H7 (cell line): ENCODE measurements at regions not wholly inside any gene's neighbourhood (a gene's known extent, or its start where the extent isn't known, plus 50 kb on each side); places are given as distances from the start of the nearest gene placed in this dataset.
A peak's percentile ranks its signal among the peaks of the same experiment; 100 is the strongest.
"Not testable (repeated sequence)": the region's sequence is repeated elsewhere in the genome, so short reads cannot be mapped to it uniquely, and the experiment has no call there.

Experiments
- DNase-seq: peaks from one replicate; pipeline ENCODE4 v3.0.0; 2012
- H3K27me3 ChIP-seq: 2 replicates; pipeline ENCODE4 v1.6.0; 2011; ENCODE audit warnings: mild to moderate bottlenecking, low read length; ENCODE audit not compliant: control insufficient read depth, insufficient read depth
- H3K36me3 ChIP-seq: replicated peaks from 2 replicates; pipeline ENCODE4 v1.5.1; 2011; ENCODE audit warnings: low read length; ENCODE audit not compliant: control insufficient read depth, insufficient read depth
- H3K4me3 ChIP-seq: 2 replicates; pipeline ENCODE4 v1.5.1; 2011; ENCODE audit warnings: low read depth, mild to moderate bottlenecking, control low read depth, low read length, moderate library complexity; ENCODE audit not compliant: insufficient read depth

GRCh38 chr5:40202814-40203440 is 476.8 kb upstream of the PTGER4 start:
- no peaks in the 10 kb centered on the region for H3K36me3 ChIP-seq
- DNase-seq, result no peak
- no peaks in the 10 kb centered on the region for H3K27me3 ChIP-seq
- no peak overlapping the region for H3K4me3 ChIP-seq

- DNase-seq, result no peak
- Histone ChIP-seq H3K27me3 (no peaks in the 10 kb centered on the region), H3K4me3 (no peak overlapping the region), H3K36me3 (no peaks in the 10 kb centered on the region)
These were observed 481.0 kb upstream of the PTGER4 start for GRCh38 chr5:40198736-40199135.

DNA sequence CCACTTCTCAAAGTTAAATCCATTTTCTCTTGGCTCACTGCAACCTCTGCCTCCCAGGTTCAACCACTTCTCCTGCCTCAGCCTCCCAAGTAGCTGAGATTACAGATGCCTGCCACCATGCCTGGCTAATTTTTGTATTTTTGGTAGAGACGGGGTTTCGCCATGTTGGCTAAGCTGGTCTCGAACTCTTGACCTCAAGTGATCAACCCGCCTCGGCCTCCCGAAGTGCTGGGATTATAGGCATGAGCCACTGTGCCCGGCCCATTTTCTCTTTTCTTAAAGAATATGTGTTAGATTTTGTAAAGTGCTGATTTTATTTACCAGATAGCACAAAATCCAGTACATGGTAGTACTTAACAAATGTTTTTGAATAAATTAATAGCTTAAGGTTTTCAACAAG is 484.1 kb upstream of the PTGER4 start:
- not testable (repeated sequence) for DNase-seq, H3K36me3 ChIP-seq, H3K4me3 ChIP-seq, H3K27me3 ChIP-seq

DNA sequence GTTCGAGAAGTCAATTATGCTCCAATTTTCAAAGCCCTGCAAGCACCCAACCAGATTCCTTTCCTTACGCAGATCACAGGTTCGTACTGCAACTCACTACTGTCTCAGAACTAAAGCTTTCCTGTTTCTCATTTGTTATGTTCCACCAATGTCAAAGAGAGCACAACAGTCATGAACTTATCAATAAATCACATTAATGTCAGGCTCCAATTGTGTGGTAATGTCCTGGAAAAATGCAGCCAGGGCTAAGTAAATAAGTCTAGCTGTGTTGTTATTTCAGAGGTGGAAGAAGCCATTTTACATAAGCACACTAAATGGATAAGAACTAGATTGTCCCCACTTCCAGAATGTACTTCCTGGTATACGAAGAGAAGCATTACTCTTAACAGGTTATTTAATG is 488.6 kb upstream of the PTGER4 start:
- H3K36me3 ChIP-seq, result no peaks in the 10 kb centered on the region
- H3K4me3 ChIP-seq, result no peak overlapping the region
- no peaks in the 10 kb centered on the region for H3K27me3 ChIP-seq
- no peak for DNase-seq

GRCh38 chr5:40172721-40173120 is 507.0 kb upstream of the PTGER4 start:
- Histone ChIP-seq H3K36me3 (no peaks in the 10 kb centered on the region), H3K4me3 (no peak overlapping the region)
- no peak for DNase-seq

GRCh38 chr5:40171971-40172370 is 507.7 kb upstream of the PTGER4 start:
- no peak for DNase-seq
- Histone ChIP-seq H3K4me3 (no peak overlapping the region), H3K36me3 (no peaks in the 10 kb centered on the region), H3K27me3 (no peaks in the 10 kb centered on the region)

More at GRCh38 chr5:40172721-40173120, 507.0 kb upstream of the PTGER4 start:
- H3K27me3 ChIP-seq, result no peaks in the 10 kb centered on the region

- Histone ChIP-seq H3K27me3 (no peaks in the 10 kb centered on the region), H3K36me3 (no peaks in the 10 kb centered on the region), H3K4me3 (no peak overlapping the region)
- no peak for DNase-seq
These were observed 512.4 kb upstream of the PTGER4 start for GRCh38 chr5:40167283-40167682.

- Histone ChIP-seq H3K4me3 (no peak overlapping the region), H3K36me3 (no peaks in the 10 kb centered on the region), H3K27me3 (no peaks in the 10 kb centered on the region)
- no peak for DNase-seq
These were observed 512.9 kb upstream of the PTGER4 start for GRCh38 chr5:40166802-40167201.

- peak; percentile 13 for DNase-seq
- Histone ChIP-seq H3K4me3 (no peak overlapping the region), H3K27me3 (no peaks in the 10 kb centered on the region), H3K36me3 (no peaks in the 10 kb centered on the region)
These were observed 513.7 kb upstream of the PTGER4 start for GRCh38 chr5:40165789-40166728.

- no peak for DNase-seq
- no peaks in the 10 kb centered on the region for H3K36me3 ChIP-seq
- H3K4me3 ChIP-seq, result no peak overlapping the region
- H3K27me3 ChIP-seq, result no peaks in the 10 kb centered on the region
These were observed 514.5 kb upstream of the PTGER4 start for GRCh38 chr5:40165106-40165788.

DNA sequence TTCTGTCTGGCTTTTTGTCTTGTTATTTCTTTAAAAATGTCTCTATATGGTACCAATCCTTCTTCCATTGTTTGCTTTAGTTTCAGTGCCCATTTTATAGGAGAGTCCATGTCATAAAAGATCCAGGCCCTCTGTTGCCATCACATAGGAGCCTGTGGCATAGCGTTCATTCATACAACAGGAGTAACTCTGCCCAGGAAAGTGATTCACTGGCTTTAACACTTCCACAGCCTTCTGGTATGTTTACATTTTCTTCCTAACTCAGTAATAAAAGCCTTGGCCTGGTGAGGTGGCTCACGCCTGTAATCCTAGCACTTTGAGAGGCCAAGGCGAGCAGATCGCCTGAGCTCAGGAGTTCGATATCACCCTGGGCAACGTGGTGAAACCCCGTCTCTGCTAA is 519.3 kb upstream of the PTGER4 start:
- no peak for DNase-seq
- no peak overlapping the region for H3K4me3 ChIP-seq
- no peaks in the 10 kb centered on the region for H3K27me3 ChIP-seq
- no peaks in the 10 kb centered on the region for H3K36me3 ChIP-seq

DNA sequence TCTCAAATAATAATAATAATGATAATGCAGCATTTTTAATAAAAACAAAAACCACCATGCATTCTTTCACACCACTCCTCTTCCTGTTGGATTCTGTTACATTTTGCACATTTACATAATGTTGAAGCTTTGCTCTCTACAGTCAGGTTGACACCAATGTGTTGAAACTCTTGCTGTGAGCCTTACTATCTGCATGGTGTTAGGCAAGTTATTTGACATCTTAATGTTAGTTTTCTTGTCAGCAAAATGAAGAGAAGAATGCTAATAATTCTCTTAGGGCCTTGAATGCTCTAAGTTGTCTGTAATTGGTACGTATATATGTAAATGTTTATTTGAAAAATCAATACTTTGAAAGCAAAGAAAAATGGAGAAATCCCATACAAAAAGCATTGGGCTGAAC is 525.5 kb upstream of the PTGER4 start:
- Histone ChIP-seq H3K36me3 (no peaks in the 10 kb centered on the region), H3K4me3 (no peak overlapping the region), H3K27me3 (no peaks in the 10 kb centered on the region)
- DNase-seq, result no peak

DNA sequence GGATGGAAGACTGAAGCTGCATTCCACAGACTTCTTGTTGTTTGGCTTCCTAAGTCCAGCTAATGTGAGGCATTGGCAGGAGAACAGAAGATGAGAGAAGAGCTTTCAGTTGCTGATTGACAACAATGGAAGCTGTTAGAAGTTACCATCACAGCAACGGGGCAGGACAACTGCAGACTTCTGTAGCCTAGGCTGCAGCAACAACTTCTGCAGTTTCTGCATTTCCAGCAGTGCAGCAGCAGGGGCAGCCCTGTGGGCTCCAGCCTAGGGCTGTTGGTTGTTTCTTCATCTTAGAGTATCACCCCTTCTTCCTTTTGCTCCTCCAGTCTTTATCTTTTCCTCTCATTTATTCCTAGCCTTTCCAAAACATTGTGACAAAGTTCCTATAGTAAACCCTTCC is 528.8 kb upstream of the PTGER4 start:
- peak; percentile 10 for DNase-seq
- Histone ChIP-seq H3K4me3 (no peak overlapping the region), H3K27me3 (no peaks in the 10 kb centered on the region), H3K36me3 (no peaks in the 10 kb centered on the region)

GRCh38 chr5:40141896-40142295 is 537.8 kb upstream of the PTGER4 start:
- no peaks in the 10 kb centered on the region for H3K27me3 ChIP-seq
- H3K36me3 ChIP-seq, result no peaks in the 10 kb centered on the region
- H3K4me3 ChIP-seq, result no peak overlapping the region
- no peak for DNase-seq

- H3K36me3 ChIP-seq, result no peaks in the 10 kb centered on the region
- DNase-seq, result no peak
- H3K27me3 ChIP-seq, result no peaks in the 10 kb centered on the region
- H3K4me3 ChIP-seq, result no peak overlapping the region
These were observed 538.3 kb upstream of the PTGER4 start for GRCh38 chr5:40141418-40141817.
